ENCODE measurements at regions not wholly inside any gene's neighbourhood (a gene's known extent, or its start where the extent isn't known, plus 50 kb on each side); places are given as distances from the start of the nearest gene placed in this dataset.
"Not testable (repeated sequence)": the region's sequence is repeated elsewhere in the genome, so short reads cannot be mapped to it uniquely, and the experiment has no call there.

GRCh38 chr2:180238729-180239128 is 231.6 kb upstream of the CWC22 start:
- no peak overlapping the region for H2AFZ ChIP-seq (ENCODE audit: low read depth, low read length)
- H3K9me3 ChIP-seq (ENCODE audit: low read length) = no peaks in the 10 kb centered on the region
- H3K4me3 ChIP-seq (ENCODE audit: low read length) = no peak overlapping the region
- no peak overlapping the region for H3K4me2 ChIP-seq (ENCODE audit: low read length)
- H3F3A ChIP-seq (ENCODE audit: insufficient read depth, low read length, poor library complexity, severe bottlenecking) = no peaks in the 10 kb centered on the region
- TF ChIP-seq RAD21 (conservative IDR thresholded peaks at IDR 0.05) = no peak
- TF ChIP-seq REST (IDR thresholded peaks at IDR 0.05; ENCODE audit: borderline replicate concordance) = no peak
- TF ChIP-seq POLR2AphosphoS5 (IDR thresholded peaks at IDR 0.05) = no peak
- no peak for TF ChIP-seq TAF1 (IDR thresholded peaks at IDR 0.05; ENCODE audit: low read depth)
- no peak for TF ChIP-seq CTCF (IDR thresholded peaks at IDR 0.05; ENCODE audit: poor library complexity, severe bottlenecking)
- TF ChIP-seq EZH2 (IDR thresholded peaks at IDR 0.05; ENCODE audit: borderline replicate concordance, insufficient read depth, low read length, poor library complexity, severe bottlenecking) = no peak
- TF ChIP-seq MXI1 (conservative IDR thresholded peaks at IDR 0.05; ENCODE audit: poor library complexity, severe bottlenecking) = no peak
- TF ChIP-seq SMC3 (conservative IDR thresholded peaks at IDR 0.05; ENCODE audit: poor library complexity) = no peak
- no peak for TF ChIP-seq EP300 (conservative IDR thresholded peaks at IDR 0.05; ENCODE audit: poor library complexity, severe bottlenecking)
- H3K27ac ChIP-seq (ENCODE audit: low read length) = no peak overlapping the region
- no peaks in the 10 kb centered on the region for H3K79me2 ChIP-seq (replicated peaks; ENCODE audit: insufficient read depth, low read length)
- no peak overlapping the region for H3K9ac ChIP-seq (ENCODE audit: low read length)
- no peaks in the 10 kb centered on the region for H3K9me2 ChIP-seq (ENCODE audit: insufficient read depth, low read length)
- no peaks in the 10 kb centered on the region for H4K20me1 ChIP-seq (ENCODE audit: insufficient read depth)
- no peaks in the 10 kb centered on the region for H3K36me3 ChIP-seq (ENCODE audit: insufficient read depth, low read length)
- H3K27me3 ChIP-seq (ENCODE audit: insufficient read depth, low read depth, low read length) = no peaks in the 10 kb centered on the region

GRCh38 chr2:180236061-180236460 is 229.0 kb upstream of the CWC22 start:
- H3K36me3 ChIP-seq (ENCODE audit: insufficient read depth, low read length); H3K4me2 ChIP-seq (ENCODE audit: low read length); H2AFZ ChIP-seq (ENCODE audit: low read depth, low read length); H3K27ac ChIP-seq (ENCODE audit: low read length); H4K20me1 ChIP-seq (ENCODE audit: insufficient read depth); H3K4me3 ChIP-seq (ENCODE audit: low read length); H3K79me2 ChIP-seq (replicated peaks; ENCODE audit: insufficient read depth, low read length); H3K27me3 ChIP-seq (ENCODE audit: insufficient read depth, low read depth, low read length); H3K9me3 ChIP-seq (ENCODE audit: low read length); H3K9ac ChIP-seq (ENCODE audit: low read length); H3F3A ChIP-seq (ENCODE audit: insufficient read depth, low read length, poor library complexity, severe bottlenecking); H3K9me2 ChIP-seq (ENCODE audit: insufficient read depth, low read length): not testable (repeated sequence)

- H2AFZ ChIP-seq (ENCODE audit: low read depth, low read length); H3K79me2 ChIP-seq (replicated peaks; ENCODE audit: insufficient read depth, low read length); H3K36me3 ChIP-seq (ENCODE audit: insufficient read depth, low read length); H3K27me3 ChIP-seq (ENCODE audit: insufficient read depth, low read depth, low read length); H3F3A ChIP-seq (ENCODE audit: insufficient read depth, low read length, poor library complexity, severe bottlenecking); H3K9me3 ChIP-seq (ENCODE audit: low read length); H3K9ac ChIP-seq (ENCODE audit: low read length); H3K4me2 ChIP-seq (ENCODE audit: low read length); H3K27ac ChIP-seq (ENCODE audit: low read length); H3K4me3 ChIP-seq (ENCODE audit: low read length); H3K9me2 ChIP-seq (ENCODE audit: insufficient read depth, low read length); H4K20me1 ChIP-seq (ENCODE audit: insufficient read depth): not testable (repeated sequence)
Observed at GRCh38 chr2:180235506-180235905, 228.4 kb upstream of the CWC22 start.

GRCh38 chr2:180234991-180235390 is 227.9 kb upstream of the CWC22 start:
- H3K4me3 ChIP-seq (ENCODE audit: low read length); H3K36me3 ChIP-seq (ENCODE audit: insufficient read depth, low read length); H3K27me3 ChIP-seq (ENCODE audit: insufficient read depth, low read depth, low read length); H3K79me2 ChIP-seq (replicated peaks; ENCODE audit: insufficient read depth, low read length); H3K9ac ChIP-seq (ENCODE audit: low read length); H3K9me3 ChIP-seq (ENCODE audit: low read length); H4K20me1 ChIP-seq (ENCODE audit: insufficient read depth); H3K9me2 ChIP-seq (ENCODE audit: insufficient read depth, low read length); H3F3A ChIP-seq (ENCODE audit: insufficient read depth, low read length, poor library complexity, severe bottlenecking); H2AFZ ChIP-seq (ENCODE audit: low read depth, low read length); H3K4me2 ChIP-seq (ENCODE audit: low read length); H3K27ac ChIP-seq (ENCODE audit: low read length): not testable (repeated sequence)

Data from neural cell (in vitro differentiated cells).